Loucy (cell line): ENCODE measurements at regions not wholly inside any gene's neighbourhood (a gene's known extent, or its start where the extent isn't known, plus 50 kb on each side); places are given as distances from the start of the nearest gene placed in this dataset.

ENCODE experiments used
- EZH2phosphoT487 ChIP-seq: fragments of 200-600 bp; IDR thresholded peaks from 2 replicates; pipeline ENCODE4 v1.6.1; 2018; ENCODE audit warnings: antibody characterized with exemption, mild to moderate bottlenecking, moderate library complexity, borderline replicate concordance
- TF ChIP-seq, protein P1 (sequence below): fragments of 200-600 bp; sonication (generic); conservative IDR thresholded peaks from 2 replicates; pipeline ENCODE4 v1.5.1; 2014; ENCODE audit warnings: mild to moderate bottlenecking, antibody characterized with exemption, low read length

DNA sequence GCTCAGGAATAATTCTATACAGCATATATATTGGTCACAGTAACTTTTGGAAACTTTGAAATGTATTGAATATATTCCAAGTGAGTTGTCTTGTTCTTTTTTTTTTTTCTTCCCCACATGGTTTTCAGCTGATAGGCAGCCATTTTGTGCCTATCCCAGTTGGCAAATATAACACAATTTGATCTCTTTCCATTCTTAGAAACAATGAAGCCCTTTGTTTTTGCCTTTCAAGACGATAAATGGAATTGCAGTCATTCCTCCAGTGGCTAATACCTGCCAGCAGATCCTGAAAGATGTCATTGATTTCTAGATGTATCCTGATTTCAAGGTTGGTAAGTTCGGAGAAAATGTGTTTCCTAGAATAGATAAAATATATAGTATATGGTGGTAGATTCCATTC lies 951.1 kb upstream of the SLC10A2 start:
- TF ChIP-seq, protein P1, sequence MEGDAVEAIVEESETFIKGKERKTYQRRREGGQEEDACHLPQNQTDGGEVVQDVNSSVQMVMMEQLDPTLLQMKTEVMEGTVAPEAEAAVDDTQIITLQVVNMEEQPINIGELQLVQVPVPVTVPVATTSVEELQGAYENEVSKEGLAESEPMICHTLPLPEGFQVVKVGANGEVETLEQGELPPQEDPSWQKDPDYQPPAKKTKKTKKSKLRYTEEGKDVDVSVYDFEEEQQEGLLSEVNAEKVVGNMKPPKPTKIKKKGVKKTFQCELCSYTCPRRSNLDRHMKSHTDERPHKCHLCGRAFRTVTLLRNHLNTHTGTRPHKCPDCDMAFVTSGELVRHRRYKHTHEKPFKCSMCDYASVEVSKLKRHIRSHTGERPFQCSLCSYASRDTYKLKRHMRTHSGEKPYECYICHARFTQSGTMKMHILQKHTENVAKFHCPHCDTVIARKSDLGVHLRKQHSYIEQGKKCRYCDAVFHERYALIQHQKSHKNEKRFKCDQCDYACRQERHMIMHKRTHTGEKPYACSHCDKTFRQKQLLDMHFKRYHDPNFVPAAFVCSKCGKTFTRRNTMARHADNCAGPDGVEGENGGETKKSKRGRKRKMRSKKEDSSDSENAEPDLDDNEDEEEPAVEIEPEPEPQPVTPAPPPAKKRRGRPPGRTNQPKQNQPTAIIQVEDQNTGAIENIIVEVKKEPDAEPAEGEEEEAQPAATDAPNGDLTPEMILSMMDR, result no peak
- no peak for TF ChIP-seq EZH2phosphoT487
